ENCODE measurements at regions not wholly inside any gene's neighbourhood (a gene's known extent, or its start where the extent isn't known, plus 50 kb on each side); places are given as distances from the start of the nearest gene placed in this dataset.

- peaks cover 11% of the 10 kb centered on the region; the same call in 1 of the 2 replicates for H3K9me2 ChIP-seq (ENCODE audit: insufficient read depth)
- H3F3A ChIP-seq (replicated peaks; ENCODE audit: low read depth): no peaks in the 10 kb centered on the region
- H4K20me1 ChIP-seq (replicated peaks; ENCODE audit: insufficient read depth): no peaks in the 10 kb centered on the region
- no peak overlapping the region for H3K4me2 ChIP-seq
- Mint-ChIP-seq H3K27me3 (ENCODE audit: insufficient read depth, low read depth, poor library complexity) (peaks cover 7% of the 10 kb centered on the region), H3K9me3 (no peaks in the 10 kb centered on the region), H3K4me3 (no peak overlapping the region), H3K27ac (no peak overlapping the region), H3K36me3 (ENCODE audit: low read depth) (no peaks in the 10 kb centered on the region), H3K4me1 (no peaks in the 10 kb centered on the region; the same call in 2 of the 3 replicates)
- no peak overlapping the region for H2AFZ ChIP-seq
- H3K36me3 ChIP-seq (ENCODE audit: insufficient read depth): no peaks in the 10 kb centered on the region
- H3K27me3 ChIP-seq (ENCODE audit: insufficient read depth): no peaks in the 10 kb centered on the region
- H3K79me2 ChIP-seq (replicated peaks; ENCODE audit: insufficient read depth): no peaks in the 10 kb centered on the region
- no peaks in the 10 kb centered on the region for H3K4me1 ChIP-seq (ENCODE audit: insufficient read depth)
- H3K27ac ChIP-seq (ENCODE audit: low read depth): no peak overlapping the region
- ATAC-seq (no peak), DNase-seq (ENCODE audit: low spot score) (no peak)
- H3K4me3 ChIP-seq: no peak overlapping the region
- TF ChIP-seq JUNB (IDR thresholded peaks at IDR 0.05; ENCODE audit: unreplicated experiment) (no peak), CREB1 (CRISPR knock-in tag; IDR thresholded peaks at IDR 0.05; ENCODE audit: low read depth) (no peak), NANOG (IDR thresholded peaks at IDR 0.05; ENCODE audit: borderline replicate concordance) (no peak), POLR2AphosphoS5 (IDR thresholded peaks at IDR 0.05; ENCODE audit: low read depth) (no peak), EZH2 (IDR thresholded peaks at IDR 0.05; ENCODE audit: low read depth, unreplicated experiment) (no peak), STAT1 (IDR thresholded peaks at IDR 0.05; ENCODE audit: unreplicated experiment) (no peak), EZH2phosphoT487 (IDR thresholded peaks at IDR 0.05; ENCODE audit: unreplicated experiment) (no peak), ZNF331 (CRISPR knock-in tag; IDR thresholded peaks at IDR 0.05; ENCODE audit: low read depth) (no peak), ZNF114 (CRISPR knock-in tag; IDR thresholded peaks at IDR 0.05) (no peak), REST (IDR thresholded peaks at IDR 0.05; ENCODE audit: unreplicated experiment) (no peak)
- TF ChIP-seq, protein P1, sequence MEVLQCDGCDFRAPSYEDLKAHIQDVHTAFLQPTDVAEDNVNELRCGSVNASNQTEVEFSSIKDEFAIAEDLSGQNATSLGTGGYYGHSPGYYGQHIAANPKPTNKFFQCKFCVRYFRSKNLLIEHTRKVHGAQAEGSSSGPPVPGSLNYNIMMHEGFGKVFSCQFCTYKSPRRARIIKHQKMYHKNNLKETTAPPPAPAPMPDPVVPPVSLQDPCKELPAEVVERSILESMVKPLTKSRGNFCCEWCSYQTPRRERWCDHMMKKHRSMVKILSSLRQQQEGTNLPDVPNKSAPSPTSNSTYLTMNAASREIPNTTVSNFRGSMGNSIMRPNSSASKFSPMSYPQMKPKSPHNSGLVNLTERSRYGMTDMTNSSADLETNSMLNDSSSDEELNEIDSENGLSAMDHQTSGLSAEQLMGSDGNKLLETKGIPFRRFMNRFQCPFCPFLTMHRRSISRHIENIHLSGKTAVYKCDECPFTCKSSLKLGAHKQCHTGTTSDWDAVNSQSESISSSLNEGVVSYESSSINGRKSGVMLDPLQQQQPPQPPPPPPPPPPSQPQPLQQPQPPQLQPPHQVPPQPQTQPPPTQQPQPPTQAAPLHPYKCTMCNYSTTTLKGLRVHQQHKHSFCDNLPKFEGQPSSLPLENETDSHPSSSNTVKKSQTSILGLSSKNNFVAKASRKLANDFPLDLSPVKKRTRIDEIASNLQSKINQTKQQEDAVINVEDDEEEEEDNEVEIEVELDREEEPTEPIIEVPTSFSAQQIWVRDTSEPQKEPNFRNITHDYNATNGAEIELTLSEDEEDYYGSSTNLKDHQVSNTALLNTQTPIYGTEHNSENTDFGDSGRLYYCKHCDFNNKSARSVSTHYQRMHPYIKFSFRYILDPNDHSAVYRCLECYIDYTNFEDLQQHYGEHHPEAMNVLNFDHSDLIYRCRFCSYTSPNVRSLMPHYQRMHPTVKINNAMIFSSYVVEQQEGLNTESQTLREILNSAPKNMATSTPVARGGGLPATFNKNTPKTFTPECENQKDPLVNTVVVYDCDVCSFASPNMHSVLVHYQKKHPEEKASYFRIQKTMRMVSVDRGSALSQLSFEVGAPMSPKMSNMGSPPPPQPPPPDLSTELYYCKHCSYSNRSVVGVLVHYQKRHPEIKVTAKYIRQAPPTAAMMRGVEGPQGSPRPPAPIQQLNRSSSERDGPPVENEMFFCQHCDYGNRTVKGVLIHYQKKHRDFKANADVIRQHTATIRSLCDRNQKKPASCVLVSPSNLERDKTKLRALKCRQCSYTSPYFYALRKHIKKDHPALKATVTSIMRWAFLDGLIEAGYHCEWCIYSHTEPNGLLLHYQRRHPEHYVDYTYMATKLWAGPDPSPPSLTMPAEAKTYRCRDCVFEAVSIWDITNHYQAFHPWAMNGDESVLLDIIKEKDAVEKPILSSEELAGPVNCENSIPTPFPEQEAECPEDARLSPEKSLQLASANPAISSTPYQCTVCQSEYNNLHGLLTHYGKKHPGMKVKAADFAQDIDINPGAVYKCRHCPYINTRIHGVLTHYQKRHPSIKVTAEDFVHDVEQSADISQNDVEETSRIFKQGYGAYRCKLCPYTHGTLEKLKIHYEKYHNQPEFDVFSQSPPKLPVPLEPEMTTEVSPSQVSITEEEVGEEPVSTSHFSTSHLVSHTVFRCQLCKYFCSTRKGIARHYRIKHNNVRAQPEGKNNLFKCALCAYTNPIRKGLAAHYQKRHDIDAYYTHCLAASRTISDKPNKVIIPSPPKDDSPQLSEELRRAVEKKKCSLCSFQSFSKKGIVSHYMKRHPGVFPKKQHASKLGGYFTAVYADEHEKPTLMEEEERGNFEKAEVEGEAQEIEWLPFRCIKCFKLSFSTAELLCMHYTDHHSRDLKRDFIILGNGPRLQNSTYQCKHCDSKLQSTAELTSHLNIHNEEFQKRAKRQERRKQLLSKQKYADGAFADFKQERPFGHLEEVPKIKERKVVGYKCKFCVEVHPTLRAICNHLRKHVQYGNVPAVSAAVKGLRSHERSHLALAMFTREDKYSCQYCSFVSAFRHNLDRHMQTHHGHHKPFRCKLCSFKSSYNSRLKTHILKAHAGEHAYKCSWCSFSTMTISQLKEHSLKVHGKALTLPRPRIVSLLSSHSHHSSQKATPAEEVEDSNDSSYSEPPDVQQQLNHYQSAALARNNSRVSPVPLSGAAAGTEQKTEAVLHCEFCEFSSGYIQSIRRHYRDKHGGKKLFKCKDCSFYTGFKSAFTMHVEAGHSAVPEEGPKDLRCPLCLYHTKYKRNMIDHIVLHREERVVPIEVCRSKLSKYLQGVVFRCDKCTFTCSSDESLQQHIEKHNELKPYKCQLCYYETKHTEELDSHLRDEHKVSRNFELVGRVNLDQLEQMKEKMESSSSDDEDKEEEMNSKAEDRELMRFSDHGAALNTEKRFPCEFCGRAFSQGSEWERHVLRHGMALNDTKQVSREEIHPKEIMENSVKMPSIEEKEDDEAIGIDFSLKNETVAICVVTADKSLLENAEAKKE (CRISPR knock-in tag; IDR thresholded peaks at IDR 0.05): no peak
- TF ChIP-seq, protein P2, sequence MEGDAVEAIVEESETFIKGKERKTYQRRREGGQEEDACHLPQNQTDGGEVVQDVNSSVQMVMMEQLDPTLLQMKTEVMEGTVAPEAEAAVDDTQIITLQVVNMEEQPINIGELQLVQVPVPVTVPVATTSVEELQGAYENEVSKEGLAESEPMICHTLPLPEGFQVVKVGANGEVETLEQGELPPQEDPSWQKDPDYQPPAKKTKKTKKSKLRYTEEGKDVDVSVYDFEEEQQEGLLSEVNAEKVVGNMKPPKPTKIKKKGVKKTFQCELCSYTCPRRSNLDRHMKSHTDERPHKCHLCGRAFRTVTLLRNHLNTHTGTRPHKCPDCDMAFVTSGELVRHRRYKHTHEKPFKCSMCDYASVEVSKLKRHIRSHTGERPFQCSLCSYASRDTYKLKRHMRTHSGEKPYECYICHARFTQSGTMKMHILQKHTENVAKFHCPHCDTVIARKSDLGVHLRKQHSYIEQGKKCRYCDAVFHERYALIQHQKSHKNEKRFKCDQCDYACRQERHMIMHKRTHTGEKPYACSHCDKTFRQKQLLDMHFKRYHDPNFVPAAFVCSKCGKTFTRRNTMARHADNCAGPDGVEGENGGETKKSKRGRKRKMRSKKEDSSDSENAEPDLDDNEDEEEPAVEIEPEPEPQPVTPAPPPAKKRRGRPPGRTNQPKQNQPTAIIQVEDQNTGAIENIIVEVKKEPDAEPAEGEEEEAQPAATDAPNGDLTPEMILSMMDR (conservative IDR thresholded peaks at IDR 0.05; ENCODE audit: low read depth in 2 of 2): no peak
- TF ChIP-seq, protein P3, sequence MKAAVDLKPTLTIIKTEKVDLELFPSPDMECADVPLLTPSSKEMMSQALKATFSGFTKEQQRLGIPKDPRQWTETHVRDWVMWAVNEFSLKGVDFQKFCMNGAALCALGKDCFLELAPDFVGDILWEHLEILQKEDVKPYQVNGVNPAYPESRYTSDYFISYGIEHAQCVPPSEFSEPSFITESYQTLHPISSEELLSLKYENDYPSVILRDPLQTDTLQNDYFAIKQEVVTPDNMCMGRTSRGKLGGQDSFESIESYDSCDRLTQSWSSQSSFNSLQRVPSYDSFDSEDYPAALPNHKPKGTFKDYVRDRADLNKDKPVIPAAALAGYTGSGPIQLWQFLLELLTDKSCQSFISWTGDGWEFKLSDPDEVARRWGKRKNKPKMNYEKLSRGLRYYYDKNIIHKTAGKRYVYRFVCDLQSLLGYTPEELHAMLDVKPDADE (IDR thresholded peaks at IDR 0.05): no peak
Measured at GRCh38 chr21:39108291-39109162, 74.7 kb downstream of the PSMG1 start.
